Suppressor macrophage treated with lipopolysaccharide for 4 hours (primary cell): ENCODE measurements at regions not wholly inside any gene's neighbourhood (a gene's known extent, or its start where the extent isn't known, plus 50 kb on each side); places are given as distances from the start of the nearest gene placed in this dataset.

Source experiments
- DNase-seq: peaks from one replicate; pipeline ENCODE4 v3.0.0-alpha.2; 2020

DNA sequence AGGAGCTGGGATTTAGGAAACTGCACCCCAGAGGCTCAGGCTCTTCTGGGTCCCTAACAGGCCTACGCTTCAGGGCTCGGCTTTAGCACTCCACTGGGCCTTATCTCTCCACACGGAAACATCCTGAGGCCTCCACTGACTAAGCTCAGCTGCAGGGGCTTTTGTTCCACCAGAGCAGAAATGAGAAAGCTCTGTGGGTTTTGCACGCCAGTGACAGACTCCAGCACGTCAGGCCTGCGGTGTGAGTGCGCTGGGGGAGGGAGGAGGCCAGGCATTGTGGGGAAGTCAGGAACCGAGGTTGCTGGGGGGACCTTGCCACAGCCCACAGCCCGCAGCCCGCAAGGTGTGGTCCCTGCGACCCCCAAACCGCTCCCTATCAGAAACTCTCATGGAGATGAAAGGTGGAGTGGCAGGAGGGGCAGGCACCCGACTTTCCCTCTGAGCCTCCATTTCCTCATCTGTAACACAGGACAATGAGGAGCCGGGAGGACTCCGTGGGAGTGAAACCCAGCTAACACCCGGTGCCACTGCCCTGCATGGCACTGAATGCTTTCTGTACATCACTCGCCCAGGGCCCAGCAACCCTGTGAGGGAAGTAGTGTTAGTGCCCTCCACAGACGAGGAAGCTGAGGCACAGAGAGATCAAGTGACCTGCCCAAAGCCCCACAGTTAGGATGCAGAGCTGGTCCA lies 106.5 kb downstream of the TPRA1 start:
- DNase-seq = no peak

- DNase-seq = no peak
Observed at GRCh38 chr3:127483005-127483641, 107.4 kb downstream of the TPRA1 start.

- no peak for DNase-seq
Observed at GRCh38 chr3:127482216-127483004, 108.1 kb downstream of the TPRA1 start.

DNA sequence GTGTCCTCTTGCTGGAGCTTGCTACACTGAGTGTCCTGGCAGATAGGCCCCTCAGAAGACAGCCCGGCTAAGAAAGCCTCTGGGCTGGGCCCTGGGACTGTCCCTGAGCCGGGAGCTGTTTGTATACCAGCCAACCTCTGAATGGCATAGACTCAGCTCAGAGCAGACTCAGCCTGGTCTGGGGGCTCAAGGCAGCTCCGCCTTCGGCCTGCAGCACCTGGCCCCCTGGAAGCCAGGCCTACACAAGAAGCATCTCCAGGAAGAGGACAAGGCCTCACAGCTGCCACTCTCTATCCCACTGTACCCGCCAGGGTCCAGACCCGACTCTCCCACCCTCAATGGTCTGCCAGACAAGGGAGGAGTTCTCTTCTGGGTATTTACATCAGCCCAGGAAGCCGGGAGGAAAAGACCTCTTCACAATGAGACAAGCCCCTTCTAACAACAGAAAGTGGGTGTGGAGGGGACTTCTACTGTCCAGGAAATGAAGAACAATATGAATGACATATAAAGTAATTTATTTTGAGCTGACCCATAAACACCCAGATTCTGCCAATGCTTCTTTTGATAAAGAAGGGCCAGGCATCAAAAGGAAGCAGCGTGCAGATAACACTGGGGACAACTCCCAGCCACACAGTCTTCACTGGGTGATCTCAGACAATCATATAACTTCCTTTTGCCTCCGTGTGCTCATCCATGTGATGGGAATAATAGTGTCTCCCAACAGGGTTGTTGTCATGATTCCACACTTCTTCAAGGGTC lies 110.2 kb downstream of the TPRA1 start:
- DNase-seq = no peak

DNA sequence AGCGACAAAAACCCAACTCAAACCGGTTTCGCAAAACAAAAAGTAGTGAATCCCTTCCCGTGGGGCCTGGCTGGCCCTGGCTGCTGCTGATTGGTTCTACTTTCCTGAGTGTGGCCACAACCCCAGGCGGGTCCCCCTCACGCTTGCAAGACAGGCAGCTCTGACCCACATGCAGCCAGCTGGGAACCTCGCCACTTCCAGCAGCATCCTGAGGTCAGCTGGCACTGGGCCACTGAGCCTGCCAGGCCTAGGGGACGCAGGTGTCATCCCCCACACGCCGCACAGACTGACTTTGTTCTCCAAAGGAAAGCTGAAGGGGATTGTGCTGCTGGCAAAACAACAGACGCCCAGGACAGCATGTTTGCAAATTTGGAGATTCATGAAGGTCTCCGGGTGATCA lies 111.1 kb downstream of the TPRA1 start:
- DNase-seq = no peak

GRCh38 chr3:127478922-127479321 lies 111.6 kb downstream of the TPRA1 start:
- no peak for DNase-seq

- DNase-seq = no peak
Observed at GRCh38 chr3:127477396-127477795, 113.1 kb downstream of the TPRA1 start.

- DNase-seq = no peak
Observed at GRCh38 chr3:127476936-127477335, 113.6 kb downstream of the TPRA1 start.

GRCh38 chr3:127475975-127476705 lies 114.4 kb downstream of the TPRA1 start:
- DNase-seq = peak; percentile 5

DNA sequence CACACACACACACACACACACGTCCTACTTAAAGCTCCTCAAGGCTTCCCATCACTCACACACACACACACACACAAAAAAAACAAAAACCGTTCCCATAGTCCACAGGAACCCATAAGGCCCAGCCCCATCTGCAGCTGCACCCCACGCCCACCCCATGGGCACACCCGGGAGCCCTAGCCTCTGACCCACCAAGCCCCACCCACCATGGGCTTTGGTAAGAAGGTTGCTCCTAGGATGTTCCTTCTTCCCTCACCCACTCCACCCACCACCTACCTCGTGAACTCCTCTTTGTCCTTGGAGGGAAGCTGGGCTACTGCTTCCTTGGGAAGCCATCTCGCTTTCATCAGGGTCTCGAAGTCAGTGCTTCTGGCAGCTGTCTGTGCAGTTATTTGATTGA lies 115.1 kb downstream of the TPRA1 start:
- DNase-seq = no peak

GRCh38 chr3:127473244-127474024 lies 117.1 kb downstream of the TPRA1 start:
- no peak for DNase-seq

DNA sequence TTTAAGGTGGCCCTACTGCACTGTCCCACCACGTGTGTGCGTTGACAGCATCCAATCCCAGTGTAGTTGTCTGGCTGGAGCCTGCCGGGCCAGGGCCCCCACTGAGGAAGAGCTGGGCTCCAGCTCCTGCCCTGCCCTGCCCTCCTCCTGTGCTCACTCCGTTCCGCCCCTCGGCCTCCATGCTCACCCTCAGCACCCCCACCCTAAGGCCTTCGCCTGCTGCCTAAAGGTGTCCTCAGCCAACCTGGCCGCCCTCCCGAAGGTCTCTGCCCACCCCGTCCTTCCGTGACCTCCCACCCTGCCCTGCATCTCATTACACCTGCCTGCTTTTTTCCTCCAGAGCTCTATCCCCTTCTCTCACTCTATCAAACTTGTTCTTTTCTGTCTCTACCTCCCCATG lies 118.0 kb downstream of the TPRA1 start:
- no peak for DNase-seq

DNA sequence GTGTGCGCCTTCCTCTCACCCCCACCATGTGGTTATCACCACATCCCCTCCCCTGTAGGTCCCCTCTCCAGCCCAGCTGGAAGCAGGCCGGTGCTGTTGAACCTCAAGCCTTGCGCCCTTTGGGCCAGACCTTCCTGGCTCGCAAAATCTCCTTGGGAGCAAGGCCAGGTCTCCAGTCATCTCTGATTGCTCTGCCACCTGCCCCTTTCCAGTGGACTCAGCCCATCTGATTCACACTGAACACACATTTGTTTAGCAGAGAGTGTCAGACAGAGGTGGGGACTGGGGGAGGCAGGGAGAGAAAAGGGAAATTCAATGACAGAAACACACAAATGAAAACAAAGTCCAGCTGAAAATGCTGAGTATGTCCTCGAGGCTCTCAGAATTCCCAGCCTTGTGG lies 119.4 kb downstream of the TPRA1 start:
- DNase-seq = no peak

GRCh38 chr3:127469760-127470159 lies 120.8 kb downstream of the TPRA1 start:
- DNase-seq = no peak

DNA sequence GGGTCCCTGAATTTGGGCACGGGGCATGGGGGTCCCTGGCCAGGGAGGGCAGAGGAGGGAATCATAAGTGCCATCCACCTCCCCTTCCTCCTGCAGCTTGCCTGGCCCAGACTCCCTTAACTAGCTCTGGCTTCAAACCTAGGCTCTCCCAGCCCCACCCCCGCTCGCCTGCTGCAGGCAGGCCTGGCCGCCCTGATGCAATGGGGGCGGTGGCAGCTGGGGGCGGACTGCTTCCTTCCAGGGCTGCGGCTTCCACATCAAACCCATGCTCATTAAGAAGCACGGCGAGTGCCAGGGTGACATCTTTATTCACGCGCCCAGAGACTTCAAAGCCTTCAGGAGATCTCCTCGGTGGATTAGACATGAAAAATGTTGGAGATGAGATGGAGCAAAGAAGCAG lies 123.1 kb downstream of the TPRA1 start:
- no peak for DNase-seq

GRCh38 chr3:127464642-127465041 lies 125.9 kb downstream of the TPRA1 start:
- DNase-seq = no peak

DNA sequence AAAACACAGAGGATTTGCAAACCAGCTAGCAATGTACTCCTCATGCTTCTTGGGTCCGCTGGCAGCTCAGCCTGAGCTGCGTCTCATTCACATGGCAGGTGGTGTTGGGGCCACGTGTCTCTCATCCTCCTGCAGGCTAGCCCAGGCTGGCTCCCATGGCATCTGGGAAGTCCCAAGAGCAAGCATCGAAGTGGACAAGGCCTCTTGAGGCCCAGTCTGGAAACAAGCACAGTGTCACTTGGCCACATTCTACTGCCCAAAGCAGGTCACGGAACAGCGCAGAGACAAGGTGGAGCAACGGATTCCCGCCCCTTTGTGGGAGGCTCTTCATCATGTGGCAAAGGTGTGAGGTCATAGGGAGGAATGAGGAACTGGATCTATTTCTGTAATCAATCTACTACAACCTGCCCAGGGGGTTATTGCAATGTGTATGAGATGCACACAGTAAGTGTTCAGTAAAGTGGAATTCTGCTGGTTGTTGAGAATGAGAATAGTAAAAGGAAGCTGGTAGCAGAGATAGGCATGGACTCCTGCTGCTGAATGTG lies 128.3 kb downstream of the TPRA1 start:
- no peak for DNase-seq

DNA sequence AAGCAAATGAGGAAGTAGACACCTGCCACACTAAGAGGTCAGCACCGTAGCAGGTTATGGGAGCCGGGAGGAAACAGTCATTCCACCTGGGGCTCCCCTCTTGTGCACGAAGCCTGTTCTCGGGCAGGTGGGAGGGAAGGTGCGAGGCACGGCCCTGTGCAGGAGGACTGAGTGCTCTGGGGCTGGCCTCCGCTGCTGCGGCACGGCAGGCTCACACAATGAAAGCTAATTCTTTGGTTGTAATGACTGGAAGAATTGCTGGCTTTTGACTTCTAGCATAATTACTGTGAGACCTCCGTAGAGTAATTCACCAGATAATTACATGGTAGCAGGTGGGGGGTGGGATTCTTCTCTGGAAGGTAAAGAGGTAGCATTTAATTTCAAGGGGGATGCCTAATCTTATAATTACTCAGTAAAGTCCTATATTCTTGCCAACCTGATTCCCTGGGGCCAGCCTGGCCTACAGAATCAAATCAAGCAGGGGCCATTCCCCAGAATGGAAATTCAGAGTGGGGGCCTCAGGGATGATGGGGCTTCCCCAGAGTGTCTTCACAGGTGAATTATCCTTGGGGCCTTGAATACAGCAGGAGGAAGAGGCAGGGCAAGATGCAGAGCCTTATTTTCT lies 129.1 kb downstream of the TPRA1 start:
- DNase-seq = no peak

DNA sequence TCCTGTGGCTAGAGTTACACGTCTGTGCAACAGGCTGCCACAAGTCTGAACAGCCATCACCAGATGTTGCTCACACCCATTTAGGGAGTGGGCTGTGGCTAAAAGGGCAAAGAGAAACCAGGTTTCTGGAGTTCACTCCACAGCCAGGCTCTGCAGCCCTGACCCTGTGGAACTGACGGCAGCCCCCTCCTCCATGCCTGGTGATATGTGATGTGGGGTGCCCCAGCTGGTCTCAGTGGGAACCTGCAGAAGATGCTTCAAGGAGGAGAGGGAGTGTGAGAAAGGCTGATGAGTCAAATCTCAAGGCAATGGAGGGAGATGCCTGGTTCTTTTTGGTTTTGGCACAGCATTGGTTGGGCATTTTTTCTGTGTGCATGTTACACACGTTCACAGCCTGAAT lies 130.6 kb downstream of the TPRA1 start:
- no peak for DNase-seq

DNA sequence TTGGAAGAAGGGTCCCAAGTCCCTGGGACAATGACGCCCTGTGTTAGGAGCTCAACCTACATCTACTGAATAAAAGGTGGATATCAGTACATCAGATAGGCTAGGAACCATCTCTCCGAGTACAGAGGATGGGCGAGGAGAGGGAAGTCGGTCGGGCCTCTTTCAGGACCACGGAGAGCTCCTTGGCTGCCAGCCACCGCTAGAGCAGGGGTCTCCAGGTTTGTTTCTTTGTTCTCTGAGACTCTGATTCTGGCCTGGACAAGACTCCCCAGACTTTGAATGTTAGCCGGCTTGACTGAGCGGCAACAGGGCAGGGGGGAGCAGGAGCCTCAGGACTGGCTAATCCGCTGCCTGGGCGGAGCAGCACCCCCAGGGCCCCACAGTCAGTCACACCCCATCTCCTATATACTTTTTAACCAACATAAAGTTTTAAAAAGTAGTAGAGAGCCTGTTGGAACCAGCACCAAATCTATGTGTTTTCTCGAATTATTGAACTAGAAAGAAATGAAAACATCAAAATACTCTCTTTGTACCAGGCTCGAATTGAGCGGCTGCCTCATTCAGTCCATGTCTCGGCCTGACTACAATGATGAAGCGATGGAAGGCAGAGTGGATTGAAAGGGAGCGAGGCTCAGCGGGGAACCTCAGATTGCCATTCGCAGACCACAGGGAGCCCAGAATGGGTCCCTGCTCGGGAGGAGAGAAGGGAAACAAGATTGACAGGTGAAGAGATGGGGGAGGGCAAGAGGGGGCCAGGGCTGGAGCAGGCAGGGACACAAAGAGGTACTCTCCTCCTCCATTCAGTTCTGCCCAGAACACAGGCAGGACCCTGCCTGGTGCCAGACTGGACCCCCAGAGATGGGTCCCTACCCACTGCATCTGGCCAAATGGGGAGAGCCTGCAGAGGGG lies 131.6 kb downstream of the TPRA1 start:
- DNase-seq = peak; percentile 9
